ENCODE measurements at regions not wholly inside any gene's neighbourhood (a gene's known extent, or its start where the extent isn't known, plus 50 kb on each side); places are given as distances from the start of the nearest gene placed in this dataset.

DNA sequence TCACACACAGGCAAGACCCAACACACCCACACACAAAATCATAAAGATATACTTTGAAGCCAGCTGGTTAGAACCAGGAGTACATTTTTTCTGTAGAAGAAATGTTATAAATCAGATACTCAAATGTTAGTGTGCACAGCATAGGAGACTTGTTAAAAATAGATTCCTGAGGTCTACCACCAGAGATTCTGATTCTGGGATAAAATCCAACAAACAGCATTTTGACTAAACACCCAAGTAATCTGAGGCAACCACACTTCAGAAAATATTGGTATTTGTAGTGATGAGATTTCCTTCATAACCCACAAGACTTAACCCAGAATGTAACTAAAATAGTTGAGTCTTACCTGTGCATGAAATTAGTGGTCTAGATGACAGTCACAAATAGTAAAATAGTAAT, 301.8 kb downstream of the HNRNPD start:
- no peak for DNase-seq

- no peak for DNase-seq
Measured at GRCh38 chr4:82069883-82070638, 303.7 kb downstream of the HNRNPD start.

DNA sequence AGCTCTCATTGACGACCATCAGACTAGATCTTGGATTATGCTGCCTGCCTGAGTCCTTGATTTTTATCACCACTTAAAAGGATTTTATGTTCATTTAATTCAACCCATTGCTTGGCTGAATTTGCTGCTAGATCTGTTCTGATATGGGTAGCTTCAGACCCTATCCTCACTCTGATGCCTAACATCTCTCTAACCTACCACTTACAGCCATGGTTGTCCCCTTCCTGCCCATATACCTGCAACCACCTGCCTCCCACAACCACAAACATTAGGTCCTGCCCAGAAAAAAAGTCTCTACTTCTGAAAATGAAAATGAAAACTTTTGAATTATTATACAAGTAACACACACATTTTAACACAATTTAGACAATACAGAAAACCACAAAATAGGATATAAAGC, 310.8 kb downstream of the HNRNPD start:
- no peak for DNase-seq

GRCh38 chr4:82057990-82058544, 315.7 kb downstream of the HNRNPD start:
- DNase-seq: no peak

GRCh38 chr4:82055156-82055555, 318.6 kb downstream of the HNRNPD start:
- DNase-seq: no peak

DNA sequence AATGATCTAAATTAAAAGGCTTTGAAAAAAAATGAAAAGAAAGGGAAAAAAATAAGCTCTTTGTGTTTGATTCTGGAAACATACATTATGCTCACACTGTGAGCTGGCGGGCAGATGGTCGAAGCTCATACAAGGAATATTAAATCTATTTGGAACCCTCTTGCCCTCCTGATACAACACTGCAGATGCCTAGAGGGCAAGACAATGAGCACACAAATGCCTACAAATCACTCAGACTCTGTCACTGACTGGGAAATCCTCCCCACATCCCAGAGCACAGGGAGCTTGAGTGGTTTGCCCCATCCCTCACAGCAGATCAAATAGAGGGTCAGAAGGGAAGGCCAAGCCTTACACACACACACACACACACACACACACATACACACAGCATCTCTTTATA, 320.4 kb downstream of the HNRNPD start:
- DNase-seq: no peak

- DNase-seq: no peak
Measured at GRCh38 chr4:82050796-82051195, 323.0 kb downstream of the HNRNPD start.

DNA sequence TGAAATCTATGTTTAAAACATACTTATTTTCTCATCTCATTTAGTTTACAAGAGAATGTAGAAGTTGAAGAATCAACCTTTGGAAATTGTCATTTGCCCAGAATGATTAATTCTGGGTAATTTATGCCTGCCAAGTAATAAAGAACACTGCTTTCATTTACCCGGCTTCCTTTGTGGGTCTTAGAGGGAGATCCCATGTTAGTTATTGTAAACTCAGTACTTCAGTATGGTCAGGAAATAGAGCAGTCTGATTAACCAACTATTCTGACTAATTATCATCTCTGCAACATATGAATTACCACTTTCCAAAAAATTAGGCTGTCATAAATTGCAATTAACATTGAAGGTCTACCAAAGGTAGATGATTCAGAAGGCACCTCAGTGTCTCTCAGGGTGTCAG, 324.5 kb downstream of the HNRNPD start:
- DNase-seq: no peak

GRCh38 chr4:82047731-82048130, 326.1 kb downstream of the HNRNPD start:
- no peak for DNase-seq

DNA sequence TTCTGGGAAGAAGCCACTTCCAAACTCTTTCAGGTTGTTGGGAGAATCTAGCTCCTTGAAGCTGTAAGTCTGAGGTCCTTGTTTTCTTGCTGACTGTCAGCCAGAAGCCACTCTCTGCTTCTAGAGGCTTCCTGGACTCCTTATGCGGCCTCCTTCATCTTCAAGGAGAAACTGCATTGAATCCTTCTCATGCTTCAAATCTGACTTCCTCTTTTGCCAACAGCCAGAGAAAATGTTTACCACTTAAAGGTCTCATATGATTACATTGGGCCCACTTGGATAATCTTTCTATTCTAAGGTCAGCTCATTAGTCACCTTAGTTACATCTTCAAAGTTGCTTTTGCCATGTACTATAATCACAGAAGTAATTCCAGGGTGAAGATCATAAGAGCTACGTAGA, 327.0 kb downstream of the HNRNPD start:
- DNase-seq: no peak

DNA sequence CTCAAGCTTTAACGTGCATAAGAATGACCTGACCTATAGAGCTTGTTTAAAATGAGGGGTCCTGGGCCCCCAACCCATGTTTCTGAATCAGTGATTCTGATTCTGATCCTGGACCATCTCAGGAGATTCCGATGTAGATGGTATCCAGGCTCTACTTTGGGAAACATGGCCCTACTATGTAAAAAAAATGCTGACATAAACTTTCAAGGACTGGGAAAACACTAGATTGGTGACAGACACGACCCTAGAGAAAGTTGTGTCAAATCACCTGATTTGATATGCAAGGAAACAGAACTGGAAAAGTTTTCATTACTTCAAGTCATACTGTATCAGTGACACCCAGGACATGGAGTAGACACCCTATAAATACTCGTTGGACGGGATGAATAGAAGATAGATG, 328.5 kb downstream of the HNRNPD start:
- no peak for DNase-seq

DNA sequence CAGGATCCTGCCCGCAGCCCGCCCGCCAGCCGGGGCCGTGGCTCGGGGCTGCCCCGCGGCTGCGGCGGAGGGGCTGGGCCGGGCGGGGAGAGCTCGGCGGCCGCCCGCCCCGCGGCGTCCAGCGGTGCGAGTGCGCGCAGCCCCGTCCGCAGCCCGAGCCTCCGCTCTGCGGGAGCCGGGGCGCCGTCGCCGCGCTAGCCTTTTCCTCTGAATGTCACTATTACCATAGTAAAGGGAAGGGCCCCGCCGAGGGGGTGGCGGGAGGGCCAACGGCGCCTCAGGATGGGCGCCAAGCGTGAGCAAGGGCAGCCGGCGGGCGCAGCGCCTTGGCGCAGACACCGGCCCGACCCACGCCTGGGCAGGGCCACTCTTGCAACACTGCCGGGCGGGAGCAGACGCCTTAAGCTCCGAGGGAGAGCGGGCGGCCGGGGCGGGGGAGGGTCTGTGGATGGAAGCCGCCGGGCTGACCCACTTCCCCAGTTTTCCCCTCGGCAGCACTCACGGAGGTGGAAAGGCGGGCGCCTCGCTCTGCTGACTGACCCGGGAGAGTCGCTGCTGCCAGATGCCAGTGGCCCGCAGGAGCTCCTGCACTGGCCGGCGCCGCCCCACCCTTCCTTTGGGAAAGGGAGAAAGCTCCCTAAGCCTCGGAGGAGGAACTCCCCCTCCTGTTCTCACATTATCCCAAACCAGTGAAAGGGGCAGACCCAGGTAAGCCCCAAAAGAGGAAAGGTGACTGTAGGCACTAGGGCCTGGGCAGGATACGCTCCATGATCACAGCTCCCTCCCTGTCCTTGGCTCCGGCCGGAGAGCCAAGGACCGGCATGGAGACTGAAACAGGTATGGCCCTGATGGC, 329.4 kb downstream of the HNRNPD start:
- DNase-seq: peak; percentile 40

DNA sequence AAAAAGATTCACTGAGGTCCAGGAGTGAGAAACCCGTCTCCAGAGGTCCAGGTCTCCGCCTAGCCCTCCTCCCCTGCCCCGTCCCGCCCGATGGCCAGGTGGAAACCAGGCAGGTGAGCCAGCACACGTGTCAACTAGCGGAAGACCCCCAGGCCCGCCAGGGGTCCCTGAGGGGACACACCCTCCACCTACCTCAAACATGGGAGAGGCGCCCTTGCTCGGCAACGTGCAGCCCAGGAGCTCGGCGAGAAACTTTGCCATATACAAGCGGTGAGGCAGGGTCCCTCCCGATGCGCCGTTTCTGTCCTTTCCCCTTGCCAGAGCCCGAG, 330.0 kb downstream of the HNRNPD start:
- no peak for DNase-seq

DNA sequence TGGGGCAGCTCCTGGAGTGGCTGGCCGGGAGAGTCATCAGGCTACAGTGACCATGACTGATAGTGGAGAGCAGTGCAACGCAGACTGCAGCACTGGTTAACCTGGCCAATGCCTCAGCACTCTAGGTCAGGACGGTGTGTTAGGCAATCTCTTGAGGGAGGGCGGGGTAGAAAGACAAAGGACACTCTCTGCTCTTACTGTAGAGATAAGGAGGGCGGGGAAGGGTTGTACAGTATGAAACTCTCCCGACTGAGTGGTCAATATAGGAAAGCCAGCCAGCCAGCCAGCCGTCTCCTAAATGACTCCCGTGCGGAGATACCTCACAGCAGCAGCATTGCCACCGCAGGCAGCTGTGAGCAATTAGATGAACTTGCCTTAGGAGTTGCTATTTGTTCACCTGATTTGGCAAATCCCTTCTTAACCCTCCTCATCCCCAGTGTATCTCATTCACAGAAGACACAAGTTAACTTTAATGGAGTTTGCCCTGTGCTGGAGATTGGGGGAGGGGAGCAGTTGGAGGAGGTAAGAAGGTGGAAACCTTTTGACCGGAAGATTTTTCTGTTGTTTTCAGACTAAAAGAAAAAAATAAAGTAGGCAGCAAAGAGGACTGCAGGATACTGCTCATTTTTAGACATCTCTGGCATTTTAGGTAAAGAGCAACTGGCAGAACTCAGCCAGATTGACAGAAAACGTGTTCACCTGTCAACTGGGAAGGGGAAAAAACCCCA, 330.5 kb downstream of the HNRNPD start:
- no peak for DNase-seq

DNA sequence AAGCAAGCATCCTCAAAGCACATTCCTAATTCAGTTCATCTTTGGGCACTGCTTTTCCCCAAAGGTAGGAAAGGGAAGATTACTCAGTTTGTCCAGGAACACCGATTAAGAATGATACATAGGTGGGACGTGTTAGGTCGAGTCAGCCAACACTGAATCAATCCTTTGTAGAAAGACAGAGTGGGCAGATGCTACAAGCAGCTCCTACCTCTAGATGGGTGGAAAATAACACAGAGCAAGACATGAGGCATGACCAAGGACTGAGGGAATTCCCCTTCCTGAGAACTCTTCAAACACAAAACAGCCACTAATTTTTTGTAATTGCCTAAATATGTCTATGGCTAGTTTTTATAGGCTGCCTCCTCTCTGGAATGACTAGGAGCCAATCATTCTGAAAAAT, 331.7 kb downstream of the HNRNPD start:
- DNase-seq: no peak

DNA sequence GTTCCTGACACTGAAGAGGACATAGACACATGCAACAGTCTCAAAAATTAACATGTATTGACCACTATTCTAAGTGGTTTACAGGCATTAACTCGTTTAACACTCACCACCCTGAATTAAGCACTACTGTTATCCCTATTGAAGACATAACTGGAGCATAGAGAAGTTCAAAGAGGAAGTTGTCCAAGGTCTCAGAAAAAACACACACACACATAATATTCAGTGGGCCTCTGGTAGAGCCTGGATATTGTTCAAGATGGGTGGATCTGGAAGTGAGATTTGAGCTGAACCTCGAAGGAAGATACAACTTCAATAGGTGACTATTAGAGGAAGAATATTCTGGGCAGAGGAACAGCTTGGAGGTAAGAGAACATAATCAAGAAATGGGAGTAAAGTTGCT, 334.9 kb downstream of the HNRNPD start:
- DNase-seq: no peak

DNA sequence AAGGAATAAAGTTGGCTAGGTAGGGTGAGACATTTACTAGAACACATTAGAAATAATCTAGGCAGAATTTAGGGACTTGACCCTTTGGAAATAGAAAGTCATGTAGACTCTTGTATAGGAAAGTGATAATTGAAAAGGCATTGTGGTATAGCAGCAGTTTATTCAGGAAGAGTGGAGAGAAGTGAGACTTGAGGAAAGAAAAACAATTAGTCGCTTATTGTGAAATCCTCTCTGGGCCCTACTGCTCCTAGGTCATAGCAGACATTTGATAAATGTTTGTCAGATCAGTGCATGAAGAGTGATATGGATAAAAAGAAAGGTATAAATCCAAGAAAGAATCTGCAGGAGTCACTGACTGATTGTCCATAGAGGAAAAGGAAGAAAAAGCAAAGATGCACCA, 337.6 kb downstream of the HNRNPD start:
- no peak for DNase-seq

DNA sequence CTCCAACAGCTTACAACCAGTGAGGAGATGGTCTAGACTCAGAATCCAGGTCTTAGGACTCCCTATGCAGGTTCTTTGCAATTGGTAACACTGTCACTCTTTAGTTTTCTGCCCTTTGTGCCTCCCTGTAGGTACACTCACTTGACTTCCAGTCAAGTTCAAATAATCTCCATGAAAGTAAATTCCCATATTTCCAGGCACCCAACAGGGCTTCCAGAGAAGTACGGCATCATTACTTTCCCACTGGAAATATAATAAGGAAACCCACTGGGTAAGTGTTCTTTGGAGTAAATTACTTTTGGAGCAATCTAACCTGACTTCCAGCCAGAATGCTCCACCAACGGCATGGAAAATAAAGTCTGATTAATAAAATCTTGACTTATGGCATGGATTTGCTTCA, 338.9 kb downstream of the HNRNPD start:
- DNase-seq: no peak

DNA sequence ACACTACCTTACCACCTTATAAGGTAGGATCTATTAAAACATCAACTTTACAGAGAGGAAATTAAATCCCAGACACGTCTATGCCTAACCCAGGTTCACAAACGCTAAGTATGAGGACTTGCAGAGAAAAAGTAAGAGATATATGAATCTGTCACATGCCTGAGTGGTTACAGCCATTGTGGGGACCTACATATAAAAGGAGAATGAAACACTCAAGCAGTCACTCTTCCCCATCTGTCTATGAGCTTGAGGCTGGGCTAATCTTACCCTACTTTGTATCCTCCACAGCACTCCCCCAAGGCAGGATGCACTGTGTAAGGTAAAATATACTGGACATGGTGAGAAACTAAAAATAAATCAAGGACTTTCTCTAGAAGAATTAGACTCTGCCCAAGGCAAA, 339.9 kb downstream of the HNRNPD start:
- DNase-seq: no peak

- DNase-seq: no peak
Measured at GRCh38 chr4:82031376-82031927, 342.3 kb downstream of the HNRNPD start.

GRCh38 chr4:82017680-82018079, 356.1 kb downstream of the HNRNPD start:
- no peak for DNase-seq

DNA sequence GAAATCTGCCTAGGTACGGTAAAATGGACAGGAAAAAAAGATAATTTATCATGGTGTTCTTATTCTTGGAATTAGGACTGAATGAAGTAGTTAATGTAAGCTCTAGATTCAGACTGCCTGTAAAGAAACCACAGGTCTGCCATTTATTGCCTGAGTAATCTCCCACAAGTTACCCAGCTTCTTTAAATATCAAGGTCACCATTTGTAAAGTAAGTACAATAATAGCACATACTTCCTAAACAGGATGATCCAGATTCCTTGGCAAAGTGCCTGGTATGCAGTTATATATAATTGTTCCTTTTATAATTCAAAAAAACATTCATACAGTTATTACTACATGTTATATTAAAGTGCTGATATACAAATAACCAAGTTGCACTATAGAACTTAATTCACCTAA, 368.6 kb downstream of the HNRNPD start:
- DNase-seq: no peak

DNA sequence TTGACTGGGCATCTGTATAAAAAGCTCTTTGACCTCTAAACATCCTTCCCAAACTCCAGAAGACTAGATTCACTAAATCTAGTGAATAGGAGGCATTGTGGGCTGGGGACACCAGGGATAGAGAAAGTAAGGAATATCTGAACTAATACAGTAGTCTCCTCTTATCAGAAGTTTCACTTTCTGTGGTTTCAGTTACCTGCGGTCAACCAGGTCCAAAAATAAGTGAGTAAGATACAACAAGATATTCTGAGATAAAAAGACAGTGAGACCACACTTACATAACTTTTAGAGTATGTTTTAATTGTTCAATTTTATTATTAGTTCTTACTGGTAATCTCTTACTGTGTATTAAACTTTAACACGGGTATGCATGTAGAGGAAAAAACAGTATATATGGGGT, 376.5 kb downstream of the HNRNPD start:
- no peak for DNase-seq
